ENCODE measurements at regions not wholly inside any gene's neighbourhood (a gene's known extent, or its start where the extent isn't known, plus 50 kb on each side); places are given as distances from the start of the nearest gene placed in this dataset.

- no peak for TF ChIP-seq ZNF462 (CRISPR knock-in tag; IDR thresholded peaks at IDR 0.05)
- no peak for TF ChIP-seq REST (IDR thresholded peaks at IDR 0.05; ENCODE audit: unreplicated experiment)
- TF ChIP-seq CREB1 (CRISPR knock-in tag; IDR thresholded peaks at IDR 0.05; ENCODE audit: low read depth), result no peak
- no peak for TF ChIP-seq ETS1 (IDR thresholded peaks at IDR 0.05)
- no peak for TF ChIP-seq EZH2phosphoT487 (IDR thresholded peaks at IDR 0.05; ENCODE audit: unreplicated experiment)
- TF ChIP-seq POLR2AphosphoS5 (IDR thresholded peaks at IDR 0.05; ENCODE audit: low read depth), result no peak
- TF ChIP-seq JUNB (IDR thresholded peaks at IDR 0.05; ENCODE audit: unreplicated experiment), result no peak
- no peak for TF ChIP-seq EZH2 (IDR thresholded peaks at IDR 0.05; ENCODE audit: low read depth, unreplicated experiment)
- TF ChIP-seq NANOG (IDR thresholded peaks at IDR 0.05; ENCODE audit: borderline replicate concordance), result no peak
- no peak for TF ChIP-seq STAT1 (IDR thresholded peaks at IDR 0.05; ENCODE audit: unreplicated experiment)
Observed at GRCh38 chr2:120406566-120406965, 60.6 kb downstream of the INHBB start (continued).
